Dedifferentiated amniotic fluid mesenchymal stem cell (primary cell): ENCODE measurements at regions not wholly inside any gene's neighbourhood (a gene's known extent, or its start where the extent isn't known, plus 50 kb on each side); places are given as distances from the start of the nearest gene placed in this dataset.

Experiments
- DNase-seq: peaks from one replicate; pipeline ENCODE4 v3.0.0-alpha.2; 2016; ENCODE audit errors: extremely low spot score

GRCh38 chr1:170271430-170272161 lies 125.8 kb downstream of the NTMT2 start:
- no peak for DNase-seq

- DNase-seq, result no peak
Measured at GRCh38 chr1:170273291-170274130, 127.8 kb downstream of the NTMT2 start.

GRCh38 chr1:170274131-170274501 lies 128.4 kb downstream of the NTMT2 start:
- DNase-seq, result no peak

- DNase-seq, result no peak
Measured at GRCh38 chr1:170277985-170278384, 132.2 kb downstream of the NTMT2 start.

- DNase-seq, result no peak
Measured at GRCh38 chr1:170284016-170284415, 138.3 kb downstream of the NTMT2 start.

- DNase-seq, result no peak
Measured at GRCh38 chr1:170284512-170284911, 138.8 kb downstream of the NTMT2 start.

GRCh38 chr1:170284951-170285350 lies 139.2 kb downstream of the NTMT2 start:
- DNase-seq, result no peak

- no peak for DNase-seq
Measured at GRCh38 chr1:170288155-170288554, 142.4 kb downstream of the NTMT2 start.

- DNase-seq, result no peak
Measured at GRCh38 chr1:170290276-170290675, 144.5 kb downstream of the NTMT2 start.

GRCh38 chr1:170290991-170291390 lies 145.2 kb downstream of the NTMT2 start:
- DNase-seq, result no peak

- DNase-seq, result no peak
Measured at GRCh38 chr1:170291516-170291915, 145.8 kb downstream of the NTMT2 start.

GRCh38 chr1:170296211-170296610 lies 150.5 kb downstream of the NTMT2 start:
- no peak for DNase-seq

GRCh38 chr1:170296642-170297041 lies 150.9 kb downstream of the NTMT2 start:
- no peak for DNase-seq

GRCh38 chr1:170301596-170301995 lies 155.8 kb downstream of the NTMT2 start:
- DNase-seq, result no peak

- DNase-seq, result no peak
Measured at GRCh38 chr1:170303034-170303433, 157.3 kb downstream of the NTMT2 start.

GRCh38 chr1:170305777-170306512 lies 160.2 kb downstream of the NTMT2 start:
- no peak for DNase-seq

GRCh38 chr1:170306513-170306910 lies 160.8 kb downstream of the NTMT2 start:
- no peak for DNase-seq

GRCh38 chr1:170306948-170307347 lies 161.2 kb downstream of the NTMT2 start:
- DNase-seq, result no peak

- no peak for DNase-seq
Measured at GRCh38 chr1:170307426-170307825, 161.7 kb downstream of the NTMT2 start.

- DNase-seq, result peak; percentile 79
Measured at GRCh38 chr1:170309389-170310013, 163.7 kb downstream of the NTMT2 start.

GRCh38 chr1:170310014-170310405 lies 164.3 kb downstream of the NTMT2 start:
- no peak for DNase-seq

- DNase-seq, result no peak
Measured at GRCh38 chr1:170310951-170311350, 165.2 kb downstream of the NTMT2 start.
